Naive B cell (primary cell): ENCODE measurements at regions not wholly inside any gene's neighbourhood (a gene's known extent, or its start where the extent isn't known, plus 50 kb on each side); places are given as distances from the start of the nearest gene placed in this dataset.
A peak's percentile ranks its signal among the peaks of the same experiment; 100 is the strongest.
"Not testable (repeated sequence)": the region's sequence is repeated elsewhere in the genome, so short reads cannot be mapped to it uniquely, and the experiment has no call there.

Experiments used
- ATAC-seq, 2 donors: fragments of 150-1000 bp; cut with Tn5 transposase; 2 replicates each; pipeline ENCODE4 v1.10.0; 2021; ENCODE audit warnings: low read depth in 2 of 2, mild to moderate bottlenecking in 2 of 2, moderate library complexity in 2 of 2
- DNase-seq: peaks from one replicate; pipeline ENCODE4 v3.0.0; 2022
- H3K27ac Mint-ChIP-seq, 6 donors: one replicate each; pipeline ENCODE4 v1.8.0; 2020 to 2022; ENCODE audit warnings: mild to moderate bottlenecking in 6 of 6, mixed read lengths in 6 of 6, moderate library complexity in 5 of 6, inconsistent platforms in 2 of 6
- H3K27me3 Mint-ChIP-seq, 3 donors: one replicate each; pipeline ENCODE4 v1.8.0; 2021 to 2022; ENCODE audit warnings: mixed read lengths in 3 of 3, mild to moderate bottlenecking in 1 of 3
- H3K36me3 Mint-ChIP-seq, 2 donors: one replicate each; pipeline ENCODE4 v1.8.0; 2020 to 2022; ENCODE audit warnings: mixed read lengths in 2 of 2, inconsistent platforms in 1 of 2, mild to moderate bottlenecking in 1 of 2
- H3K4me1 Mint-ChIP-seq, 3 donors: one replicate each; pipeline ENCODE4 v1.8.0; 2020 to 2022; ENCODE audit warnings: mixed read lengths in 3 of 3, inconsistent platforms in 1 of 3, mild to moderate bottlenecking in 1 of 3, moderate library complexity in 1 of 3
- H3K4me3 Mint-ChIP-seq, 8 donors: one replicate each; pipeline ENCODE4 v1.8.0; 2020 to 2022; ENCODE audit warnings: mild to moderate bottlenecking in 8 of 8, mixed read lengths in 8 of 8, moderate library complexity in 8 of 8, inconsistent platforms in 2 of 8
- H3K9me3 Mint-ChIP-seq, 7 donors: one replicate each; pipeline ENCODE4 v1.8.0; 2020 to 2022; ENCODE audit warnings: mixed read lengths in 7 of 7, mild to moderate bottlenecking in 5 of 7, inconsistent platforms in 2 of 7, moderate library complexity in 1 of 7

GRCh38 chr9:33700940-33701339 lies 94.4 kb upstream of the PRSS3 start:
- Mint-ChIP-seq H3K27ac (peak overlapping the region in 1 of 6 donors; percentile 22), H3K27me3 (peaks cover 27 to 58% (median 29%) of the 10 kb centered on the region in 3 donors)
- not testable (repeated sequence) for H3K36me3 Mint-ChIP-seq

GRCh38 chr9:33703430-33704102 lies 91.8 kb upstream of the PRSS3 start:
- DNase-seq (no peak), ATAC-seq (no peak)
- Mint-ChIP-seq H3K27me3 (peaks cover 23 to 53% (median 29%) of the 10 kb centered on the region in 3 donors), H3K27ac (peak overlapping the region in 1 of 6 donors; percentile 68), H3K36me3 (no peaks in the 10 kb centered on the region), H3K4me1 (no peaks in the 10 kb centered on the region), H3K9me3 (peaks cover 0 to 12% (median 6%) of the 10 kb centered on the region in 7 donors), H3K4me3 (no peak overlapping the region)

More at GRCh38 chr9:33700940-33701339, 94.4 kb upstream of the PRSS3 start:
- H3K4me3 Mint-ChIP-seq, H3K4me1 Mint-ChIP-seq, H3K9me3 Mint-ChIP-seq, ATAC-seq, DNase-seq: not testable (repeated sequence)

GRCh38 chr9:33705440-33705839 lies 89.9 kb upstream of the PRSS3 start:
- peaks cover 20 to 47% (median 41%) of the 10 kb centered on the region in 3 donors for H3K27me3 Mint-ChIP-seq
- H3K27ac Mint-ChIP-seq, H3K4me3 Mint-ChIP-seq, H3K4me1 Mint-ChIP-seq, DNase-seq, ATAC-seq, H3K36me3 Mint-ChIP-seq: not testable (repeated sequence)
- H3K9me3 Mint-ChIP-seq = peaks cover 0 to 12% (median 6%) of the 10 kb centered on the region in 7 donors

GRCh38 chr9:33708441-33708840 lies 86.9 kb upstream of the PRSS3 start:
- peaks cover 21 to 50% (median 48%) of the 10 kb centered on the region in 3 donors for H3K27me3 Mint-ChIP-seq
- no peak overlapping the region for H3K4me3 Mint-ChIP-seq
- no peaks in the 10 kb centered on the region for H3K4me1 Mint-ChIP-seq
- DNase-seq = no peak
- H3K9me3 Mint-ChIP-seq = peaks cover 0 to 12% (median 6%) of the 10 kb centered on the region in 7 donors
- ATAC-seq = no peak
- H3K27ac Mint-ChIP-seq = no peak overlapping the region
- H3K36me3 Mint-ChIP-seq = no peaks in the 10 kb centered on the region

- no peak overlapping the region for H3K27ac Mint-ChIP-seq
- no peaks in the 10 kb centered on the region for H3K36me3 Mint-ChIP-seq
- no peaks in the 10 kb centered on the region for H3K4me1 Mint-ChIP-seq
- peaks cover 0 to 12% (median 6%) of the 10 kb centered on the region in 7 donors for H3K9me3 Mint-ChIP-seq
- DNase-seq = no peak
- H3K27me3 Mint-ChIP-seq = peaks cover 21 to 43% (median 42%) of the 10 kb centered on the region in 3 donors
- no peak for ATAC-seq
- no peak overlapping the region for H3K4me3 Mint-ChIP-seq
Measured at GRCh38 chr9:33709269-33709668, 86.1 kb upstream of the PRSS3 start.

- not testable (repeated sequence) for ATAC-seq, H3K4me3 Mint-ChIP-seq, DNase-seq, H3K4me1 Mint-ChIP-seq, H3K9me3 Mint-ChIP-seq, H3K27ac Mint-ChIP-seq, H3K36me3 Mint-ChIP-seq
- H3K27me3 Mint-ChIP-seq = peaks cover 19 to 40% (median 37%) of the 10 kb centered on the region in 3 donors
Measured at GRCh38 chr9:33711418-33711817, 83.9 kb upstream of the PRSS3 start.

GRCh38 chr9:33714989-33715388 lies 80.4 kb upstream of the PRSS3 start:
- H3K4me3 Mint-ChIP-seq = no peak overlapping the region
- no peak for ATAC-seq
- peaks cover 10 to 28% (median 27%) of the 10 kb centered on the region in 3 donors for H3K27me3 Mint-ChIP-seq
- H3K36me3 Mint-ChIP-seq = no peaks in the 10 kb centered on the region
- no peak for DNase-seq
- H3K9me3 Mint-ChIP-seq = no peaks in the 10 kb centered on the region
- peaks cover 0 to 4% (median 0%) of the 10 kb centered on the region in 3 donors for H3K4me1 Mint-ChIP-seq
- no peak overlapping the region for H3K27ac Mint-ChIP-seq

- DNase-seq = no peak
Measured at GRCh38 chr9:33718987-33719386, 76.4 kb upstream of the PRSS3 start.

GRCh38 chr9:33719581-33720374 lies 75.6 kb upstream of the PRSS3 start:
- H3K27ac Mint-ChIP-seq = no peak overlapping the region
- ATAC-seq = peak; percentile 63 to 71
- peaks cover 3 to 8% (median 5%) of the 10 kb centered on the region in 3 donors for H3K4me1 Mint-ChIP-seq
- H3K4me3 Mint-ChIP-seq = peak overlapping the region in 4 of 8 donors; percentile 22 to 79 (median 62)
- H3K9me3 Mint-ChIP-seq = peaks cover 2 to 8% (median 4%) of the 10 kb centered on the region in 7 donors
- peak; percentile 8 for DNase-seq
- peaks cover 5 to 7% of the 10 kb centered on the region in 2 donors for H3K36me3 Mint-ChIP-seq
- H3K27me3 Mint-ChIP-seq = peaks cover 12 to 32% (median 21%) of the 10 kb centered on the region in 3 donors

More at GRCh38 chr9:33718987-33719386, 76.4 kb upstream of the PRSS3 start:
- H3K27ac Mint-ChIP-seq = no peak overlapping the region
- H3K36me3 Mint-ChIP-seq = no peaks in the 10 kb centered on the region
- peaks cover 3 to 8% (median 5%) of the 10 kb centered on the region in 3 donors for H3K4me1 Mint-ChIP-seq
- H3K4me3 Mint-ChIP-seq = no peak overlapping the region
- ATAC-seq = no peak
- H3K9me3 Mint-ChIP-seq = peaks cover 0 to 4% (median 0%) of the 10 kb centered on the region in 7 donors
- H3K27me3 Mint-ChIP-seq = peaks cover 12 to 28% (median 16%) of the 10 kb centered on the region in 3 donors

GRCh38 chr9:33721674-33722358 lies 73.5 kb upstream of the PRSS3 start:
- Mint-ChIP-seq H3K9me3 (peaks cover 2 to 12% (median 6%) of the 10 kb centered on the region in 7 donors), H3K4me1 (peaks cover 3 to 8% (median 5%) of the 10 kb centered on the region in 3 donors), H3K27ac (no peak overlapping the region), H3K27me3 (peaks cover 13 to 46% (median 17%) of the 10 kb centered on the region in 3 donors), H3K4me3 (no peak overlapping the region), H3K36me3 (peaks cover 5 to 8% of the 10 kb centered on the region in 2 donors)
- DNase-seq = peak; percentile 70
- ATAC-seq = peak; percentile 51 to 66

- Mint-ChIP-seq H3K9me3 (peaks cover 2 to 17% (median 6%) of the 10 kb centered on the region in 7 donors), H3K27me3 (peaks cover 17 to 51% (median 17%) of the 10 kb centered on the region in 3 donors), H3K4me3 (no peak overlapping the region), H3K36me3 (peaks cover 5 to 8% of the 10 kb centered on the region in 2 donors), H3K27ac (no peak overlapping the region), H3K4me1 (peaks cover 3 to 8% (median 5%) of the 10 kb centered on the region in 3 donors)
- ATAC-seq (no peak), DNase-seq (no peak)
Measured at GRCh38 chr9:33722359-33722675, 73.0 kb upstream of the PRSS3 start.

GRCh38 chr9:33728613-33729012 lies 66.7 kb upstream of the PRSS3 start:
- Mint-ChIP-seq H3K4me3 (no peak overlapping the region), H3K27me3 (peaks cover 30 to 60% (median 43%) of the 10 kb centered on the region in 3 donors), H3K9me3 (peaks cover 2 to 31% (median 21%) of the 10 kb centered on the region in 7 donors), H3K36me3 (peaks cover 11 to 15% of the 10 kb centered on the region in 2 donors), H3K27ac (no peak overlapping the region), H3K4me1 (no peaks in the 10 kb centered on the region)
- ATAC-seq = no peak
- no peak for DNase-seq

- ATAC-seq (no peak), DNase-seq (no peak)
- no peaks in the 10 kb centered on the region for H3K4me1 Mint-ChIP-seq
- H3K36me3 Mint-ChIP-seq = peaks cover 7% of the 10 kb centered on the region in 2 donors
- peaks cover 0 to 19% (median 15%) of the 10 kb centered on the region in 7 donors for H3K9me3 Mint-ChIP-seq
- peaks cover 35 to 64% (median 54%) of the 10 kb centered on the region in 3 donors for H3K27me3 Mint-ChIP-seq
- no peak overlapping the region for H3K27ac Mint-ChIP-seq
- H3K4me3 Mint-ChIP-seq = no peak overlapping the region
Measured at GRCh38 chr9:33731142-33731541, 64.2 kb upstream of the PRSS3 start.
